ENCODE measurements at regions not wholly inside any gene's neighbourhood (a gene's known extent, or its start where the extent isn't known, plus 50 kb on each side); places are given as distances from the start of the nearest gene placed in this dataset.

DNA sequence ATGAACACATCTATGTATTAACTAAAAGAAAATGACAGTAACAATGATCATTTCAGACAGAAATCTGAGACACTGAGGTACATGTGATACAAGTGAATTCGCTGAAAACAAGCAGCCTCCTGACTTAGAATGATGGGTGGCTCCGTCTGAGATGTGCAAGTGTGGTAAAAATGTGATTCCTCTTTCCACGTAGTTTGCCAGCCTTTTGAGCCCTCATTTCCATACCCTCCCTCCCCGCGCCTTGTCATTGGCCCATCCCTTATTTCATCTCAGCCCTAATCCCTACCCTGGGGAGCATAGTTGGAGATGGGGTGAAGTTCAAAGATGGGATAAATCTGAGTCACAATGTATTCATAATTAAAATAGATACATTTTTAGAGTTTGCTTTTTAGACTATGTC lies 107.8 kb downstream of the BMP4 start (continued):
- TF ChIP-seq, protein P1, sequence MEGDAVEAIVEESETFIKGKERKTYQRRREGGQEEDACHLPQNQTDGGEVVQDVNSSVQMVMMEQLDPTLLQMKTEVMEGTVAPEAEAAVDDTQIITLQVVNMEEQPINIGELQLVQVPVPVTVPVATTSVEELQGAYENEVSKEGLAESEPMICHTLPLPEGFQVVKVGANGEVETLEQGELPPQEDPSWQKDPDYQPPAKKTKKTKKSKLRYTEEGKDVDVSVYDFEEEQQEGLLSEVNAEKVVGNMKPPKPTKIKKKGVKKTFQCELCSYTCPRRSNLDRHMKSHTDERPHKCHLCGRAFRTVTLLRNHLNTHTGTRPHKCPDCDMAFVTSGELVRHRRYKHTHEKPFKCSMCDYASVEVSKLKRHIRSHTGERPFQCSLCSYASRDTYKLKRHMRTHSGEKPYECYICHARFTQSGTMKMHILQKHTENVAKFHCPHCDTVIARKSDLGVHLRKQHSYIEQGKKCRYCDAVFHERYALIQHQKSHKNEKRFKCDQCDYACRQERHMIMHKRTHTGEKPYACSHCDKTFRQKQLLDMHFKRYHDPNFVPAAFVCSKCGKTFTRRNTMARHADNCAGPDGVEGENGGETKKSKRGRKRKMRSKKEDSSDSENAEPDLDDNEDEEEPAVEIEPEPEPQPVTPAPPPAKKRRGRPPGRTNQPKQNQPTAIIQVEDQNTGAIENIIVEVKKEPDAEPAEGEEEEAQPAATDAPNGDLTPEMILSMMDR (IDR thresholded peaks at IDR 0.05; ENCODE audit: control extremely low read depth in 1 of 3, insufficient read depth in 1 of 3, low read depth in 1 of 3, low read length in 3 of 3), result no peak
- TF ChIP-seq KDM5A (IDR thresholded peaks at IDR 0.05; ENCODE audit: low read length), result no peak
- TF ChIP-seq TAF1 (IDR thresholded peaks at IDR 0.05; ENCODE audit: low read depth, low read length), result no peak
- no peak for TF ChIP-seq SAP30 (IDR thresholded peaks at IDR 0.05; ENCODE audit: insufficient read depth, insufficient replicate concordance, low read length)
- TF ChIP-seq EZH2 (IDR thresholded peaks at IDR 0.05; ENCODE audit: low read depth, low read length, severe bottlenecking), result no peak

All from H1 (cell line).